ENCODE measurements at regions not wholly inside any gene's neighbourhood (a gene's known extent, or its start where the extent isn't known, plus 50 kb on each side); places are given as distances from the start of the nearest gene placed in this dataset.

- no peak for DNase-seq
Observed at GRCh38 chr6:19279273-19279684, 557.9 kb upstream of the ID4 start.

- no peak for DNase-seq
Observed at GRCh38 chr6:19287928-19288327, 549.2 kb upstream of the ID4 start.

GRCh38 chr6:19289457-19289856 is 547.7 kb upstream of the ID4 start:
- no peak for DNase-seq

GRCh38 chr6:19297880-19298279 is 539.3 kb upstream of the ID4 start:
- DNase-seq: no peak

GRCh38 chr6:19298421-19298820 is 538.7 kb upstream of the ID4 start:
- DNase-seq: no peak

- DNase-seq: no peak
Observed at GRCh38 chr6:19299129-19299528, 538.0 kb upstream of the ID4 start.

GRCh38 chr6:19301980-19302379 is 535.2 kb upstream of the ID4 start:
- no peak for DNase-seq

GRCh38 chr6:19303383-19303782 is 533.8 kb upstream of the ID4 start:
- no peak for DNase-seq

- DNase-seq: no peak
Observed at GRCh38 chr6:19309661-19310060, 527.5 kb upstream of the ID4 start.

- no peak for DNase-seq
Observed at GRCh38 chr6:19311786-19312185, 525.4 kb upstream of the ID4 start.

GRCh38 chr6:19312241-19312978 is 524.8 kb upstream of the ID4 start:
- DNase-seq: no peak

GRCh38 chr6:19317431-19317986 is 519.7 kb upstream of the ID4 start:
- DNase-seq: no peak

GRCh38 chr6:19319005-19319404 is 518.2 kb upstream of the ID4 start:
- no peak for DNase-seq

- no peak for DNase-seq
Observed at GRCh38 chr6:19320111-19320581, 517.0 kb upstream of the ID4 start.

- no peak for DNase-seq
Observed at GRCh38 chr6:19322691-19323485, 514.3 kb upstream of the ID4 start.

GRCh38 chr6:19324376-19324775 is 512.8 kb upstream of the ID4 start:
- DNase-seq: no peak

GRCh38 chr6:19325335-19325789 is 511.8 kb upstream of the ID4 start:
- no peak for DNase-seq

GRCh38 chr6:19327241-19327640 is 509.9 kb upstream of the ID4 start:
- no peak for DNase-seq

- DNase-seq: no peak
Observed at GRCh38 chr6:19327661-19328060, 509.5 kb upstream of the ID4 start.

GRCh38 chr6:19329078-19329477 is 508.1 kb upstream of the ID4 start:
- no peak for DNase-seq

GRCh38 chr6:19331089-19331488 is 506.1 kb upstream of the ID4 start:
- no peak for DNase-seq

- no peak for DNase-seq
Observed at GRCh38 chr6:19332806-19333460, 504.2 kb upstream of the ID4 start.

- no peak for DNase-seq
Observed at GRCh38 chr6:19333936-19334335, 503.2 kb upstream of the ID4 start.

Data from activated CD4-positive, alpha-beta T cell treated with anti-CD3 and anti-CD28 coated beads for 48 hours (primary cell).